HL-60 (cell line): ENCODE measurements at regions not wholly inside any gene's neighbourhood (a gene's known extent, or its start where the extent isn't known, plus 50 kb on each side); places are given as distances from the start of the nearest gene placed in this dataset.

Experiments used
- DNase-seq, 2 experiments: peaks; one replicate each; pipeline ENCODE4 v3.0.0-alpha.2; 2010 to 2020; ENCODE audit warnings: low read depth in 1 of 2, low spot score in 1 of 2
- H3K27ac ChIP-seq: fragments of 250-450 bp; sonication (Bioruptor Pico); replicated peaks from 2 replicates; pipeline ENCODE4 v1.5.1; 2020; ENCODE audit warnings: mild to moderate bottlenecking, moderate library complexity
- H3K27me3 ChIP-seq: fragments of 250-450 bp; sonication (Bioruptor Pico); 2 replicates; pipeline ENCODE4 v1.5.1; 2021; ENCODE audit warnings: mild to moderate bottlenecking, moderate library complexity; ENCODE audit not compliant: insufficient read depth, poor library complexity, severe bottlenecking
- H3K4me3 ChIP-seq: replicated peaks from 2 replicates; pipeline ENCODE4 v1.5.1; 2011; ENCODE audit warnings: mild to moderate bottlenecking, control low read depth, low read length; ENCODE audit not compliant: insufficient read depth
- CTCF ChIP-seq: IDR thresholded peaks from one replicate; pipeline ENCODE4 v1.5.1; 2011; ENCODE audit warnings: low read length, control low read depth, inconsistent platforms; ENCODE audit not compliant: insufficient read depth
- GABPA ChIP-seq: IDR thresholded peaks from 2 replicates; pipeline ENCODE4 v1.6.1; 2012; ENCODE audit warnings: low read depth
- POLR2AphosphoS5 ChIP-seq: IDR thresholded peaks from 2 replicates; pipeline ENCODE4 v1.6.1; 2012; ENCODE audit warnings: low read depth
- REST ChIP-seq: IDR thresholded peaks from 2 replicates; pipeline ENCODE4 v1.6.1; 2012; ENCODE audit warnings: low read depth; ENCODE audit not compliant: insufficient replicate concordance
- SPI1 ChIP-seq: IDR thresholded peaks from 2 replicates; pipeline ENCODE4 v1.6.1; 2012; ENCODE audit warnings: low read depth, mild to moderate bottlenecking, borderline replicate concordance

- no peak for DNase-seq
- Histone ChIP-seq H3K27ac (no peak overlapping the region), H3K4me3 (no peak overlapping the region), H3K27me3 (no peaks in the 10 kb centered on the region)
- no peak for TF ChIP-seq REST
- TF ChIP-seq SPI1 = no peak
- TF ChIP-seq CTCF = no peak
- TF ChIP-seq POLR2AphosphoS5 = no peak
- TF ChIP-seq GABPA = no peak
Observed at GRCh38 chr6:142671791-142672190, 273.2 kb downstream of the HIVEP2 start.

GRCh38 chr6:142675517-142675916 lies 269.5 kb downstream of the HIVEP2 start:
- no peak overlapping the region for H3K27ac ChIP-seq
- H3K27me3 ChIP-seq = no peaks in the 10 kb centered on the region
- TF ChIP-seq CTCF (no peak), REST (no peak)
- DNase-seq = no peak
- no peak overlapping the region for H3K4me3 ChIP-seq

- TF ChIP-seq CTCF (no peak), REST (no peak), SPI1 (no peak), POLR2AphosphoS5 (no peak), GABPA (no peak)
- H3K27ac ChIP-seq = no peak overlapping the region
- no peak for DNase-seq
- H3K4me3 ChIP-seq = no peak overlapping the region
- no peaks in the 10 kb centered on the region for H3K27me3 ChIP-seq
Observed at GRCh38 chr6:142676027-142676443, 268.9 kb downstream of the HIVEP2 start.
